Heart left ventricle (tissue), 16 donors: ENCODE measurements at regions not wholly inside any gene's neighbourhood (a gene's known extent, or its start where the extent isn't known, plus 50 kb on each side); places are given as distances from the start of the nearest gene placed in this dataset.
A peak's percentile ranks its signal among the peaks of the same experiment; 100 is the strongest.

ENCODE experiments used
- ATAC-seq, 4 donors: fragments of 200-7000 bp; cut with Tn5 transposase; one replicate each; pipeline ENCODE4 v1.9.1; 2020 to 2022; ENCODE audit warnings: moderate library complexity in 4 of 4, mild to moderate bottlenecking in 3 of 4, moderate number of reproducible peaks in 1 of 4
- DNase-seq, 5 donors: peaks; one replicate each; pipeline ENCODE4 v3.0.0-alpha.2; 2020
- H3K27ac ChIP-seq, 12 donors: fragments of 200-600 bp; sonication (generic) in 4 of 12; one replicate each; pipeline versions ENCODE4 v1.5.0 to v1.8.0; 2016 to 2022; ENCODE audit warnings: mild to moderate bottlenecking in 2 of 12
- H3K27me3 ChIP-seq, 9 donors: fragments of 200-600 bp; sonication (generic) in 2 of 9; one replicate each; pipeline versions ENCODE4 v1.5.1 to v1.8.0; 2016 to 2022; ENCODE audit warnings: mild to moderate bottlenecking in 3 of 9
- H3K36me3 ChIP-seq, 9 donors: fragments of 200-600 bp; sonication (generic) in 2 of 9; one replicate each; pipeline versions ENCODE4 v1.5.0 to v1.8.0; 2018 to 2022; ENCODE audit warnings: mild to moderate bottlenecking in 2 of 9
- H3K4me1 ChIP-seq, 12 donors: fragments of 200-600 bp; sonication (generic) in 4 of 12; one replicate each; pipeline versions ENCODE4 v1.5.0 to v1.8.0; 2016 to 2022; ENCODE audit warnings: mild to moderate bottlenecking in 3 of 12
- H3K4me3 ChIP-seq, 12 donors: fragments of 200-600 bp; sonication (generic) in 4 of 12; one replicate each; pipeline versions ENCODE4 v1.5.0 to v1.8.0; 2017 to 2022; ENCODE audit warnings: mild to moderate bottlenecking in 9 of 12, moderate library complexity in 4 of 12
- H3K9me3 ChIP-seq, 12 donors: fragments of 200-600 bp; sonication (generic) in 4 of 12; one replicate each; pipeline versions ENCODE4 v1.5.0 to v1.8.0; 2016 to 2022; ENCODE audit warnings: mild to moderate bottlenecking in 1 of 12
- CTCF ChIP-seq, 12 donors: fragments of 200-600 bp; sonication (generic) in 4 of 12; IDR thresholded peaks; one replicate each; pipeline versions ENCODE4 v1.5.0 to v1.8.0; 2018 to 2022; ENCODE audit warnings: antibody characterized with exemption in 12 of 12, mild to moderate bottlenecking in 5 of 12
- POLR2A ChIP-seq, 2 donors: fragments of 450-650 bp; IDR thresholded peaks; one replicate each; pipeline ENCODE4 v1.6.1; 2017; ENCODE audit warnings: antibody characterized with exemption in 2 of 2, mild to moderate bottlenecking in 2 of 2, moderate library complexity in 2 of 2
- WGBS, 4 donors: extraction: QIAGEN DNeasy Blood & Tissue Kit in 2 of 4; methylation state at CpG; one replicate each; pipeline versions ENCODE4 v1.1.5 to v1.1.7; 2013 to 2018; 5-methylcytosine and 5-hydroxymethylcytosine counted together
- intact Hi-C, 10 donors: fragments of 100-400 bp; cut with DNase I; formaldehyde crosslinking; loops; one replicate each; pipeline versions ENCODE4 v1.11.1 to v1.14.2; 2022
- donor health status: ischemic (EF 13 %, LVEDD 7.1; RV severe dilation, severe dysfunction).
- donor health status: healthy with polysubstance abuse.
- donor health status: DM: no; HTN: yes; CAD: no.
- donor health status: DM: no; HTN: no; CAD: no.
- donor health status: ischemic (EF 25% LVEDD 6.9; RV normal size, moderate dysfunction).
- donor health status: ischemic (EF 25% LVEDD 5.7; RV mildly dilated, moderate dysfunction).
- donor health status: healthy.
- donor health status: DM: yes; HTN: yes; CAD: no.
- donor health status: ischemic (EF 35%, LVEDD 5.7; RV mildly dilated, moderate dysfunction).
- donor health status: nonischemic (EF 11% LVEDD 7.7; RV severe dilation, severe dysfunction).
- donor health status: DM: yes; HTN: yes; CAD: no.
- donor health status: PGD.
- donor health status: ischemic (EF 29% LVEDD 5.4; RV normal size, mild dysfunction).
- donor health status: nonischemic (EF 23%, LVEDD 6.1; RV moderate dilation, normal function).

- Histone ChIP-seq H3K27ac (no peak overlapping the region), H3K27me3 (no peaks in the 10 kb centered on the region), H3K4me3 (no peak overlapping the region), H3K9me3 (peaks cover 0 to 16% (median 2%) of the 10 kb centered on the region in 12 donors), H3K36me3 (no peaks in the 10 kb centered on the region), H3K4me1 (no peaks in the 10 kb centered on the region)
- intact Hi-C loops = no loop called here
- DNase-seq (no peak), ATAC-seq (no peak)
- WGBS, 4 donors = 0 to 18% (median 3%) methylated on average over 1 of the region's 1 CpG
- TF ChIP-seq POLR2A (IDR thresholded peaks at IDR 0.05) (no peak), CTCF (IDR thresholded peaks at IDR 0.05) (no peak)
Observed at GRCh38 chr5:13227513-13227912, 717.0 kb downstream of the DNAH5 start.

DNA sequence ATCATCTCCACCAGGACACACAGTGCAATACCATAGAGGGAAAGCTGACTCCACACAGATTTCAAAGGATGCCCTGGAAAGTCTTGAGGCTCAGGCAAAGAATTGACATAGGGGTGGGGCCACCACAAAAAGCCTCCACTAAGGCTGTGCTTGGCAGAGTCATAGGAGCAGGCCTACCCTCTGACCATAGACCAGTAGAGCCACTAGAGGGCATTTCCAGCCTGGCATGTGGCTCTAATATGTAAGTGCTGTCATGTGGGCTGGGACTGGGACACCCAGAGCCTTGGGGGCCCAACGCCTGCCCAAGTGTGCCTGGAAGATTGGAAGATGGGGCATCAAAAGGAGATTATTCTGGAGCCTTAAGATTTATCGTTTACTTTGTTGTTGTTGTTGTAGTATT, 726.0 kb downstream of the DNAH5 start:
- no peak for TF ChIP-seq POLR2A (IDR thresholded peaks at IDR 0.05)
- WGBS, 4 donors = 61 to 70% (median 64%) methylated on average over 2 of the region's 2 CpGs
- peak in 1 of 4 donors; percentile 29 for ATAC-seq
- peaks cover 0 to 8% (median 0%) of the 10 kb centered on the region in 12 donors for H3K9me3 ChIP-seq
- no peak overlapping the region for H3K4me3 ChIP-seq
- intact Hi-C loops = no loop called here
- H3K4me1 ChIP-seq = no peaks in the 10 kb centered on the region
- no peak overlapping the region for H3K27ac ChIP-seq
- H3K36me3 ChIP-seq = no peaks in the 10 kb centered on the region
- no peak for DNase-seq
- no peaks in the 10 kb centered on the region for H3K27me3 ChIP-seq

- Histone ChIP-seq H3K9me3 (peaks cover 0 to 7% (median 0%) of the 10 kb centered on the region in 12 donors), H3K27me3 (no peaks in the 10 kb centered on the region), H3K27ac (no peak overlapping the region), H3K36me3 (no peaks in the 10 kb centered on the region), H3K4me1 (no peaks in the 10 kb centered on the region), H3K4me3 (no peak overlapping the region)
- 55 to 66% (median 62%) methylated on average over 2 of the region's 2 CpGs for WGBS, 4 donors
- ATAC-seq (no peak), DNase-seq (no peak)
- TF ChIP-seq POLR2A (IDR thresholded peaks at IDR 0.05) (no peak), CTCF (IDR thresholded peaks at IDR 0.05) (no peak)
- intact Hi-C loops = no loop called here
Observed at GRCh38 chr5:13217636-13218035, 726.9 kb downstream of the DNAH5 start.

DNA sequence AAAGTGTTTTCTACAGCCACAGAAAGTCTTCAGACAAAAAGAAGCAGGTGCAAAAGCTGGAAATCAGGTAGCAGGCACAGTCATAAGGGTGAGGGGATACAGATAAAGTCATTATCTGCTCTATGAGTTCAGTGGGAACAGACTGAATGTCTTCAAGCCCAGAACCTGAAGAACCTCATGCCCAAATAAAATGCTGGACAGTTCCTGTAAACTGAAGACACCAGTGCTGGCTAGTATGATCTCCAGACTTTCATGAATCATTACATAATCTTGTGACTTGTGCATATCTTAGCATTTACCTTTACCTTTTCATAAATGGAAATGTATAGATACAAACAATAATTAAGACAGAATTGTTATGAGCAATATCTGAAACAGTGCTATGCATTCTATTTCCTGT, 728.7 kb downstream of the DNAH5 start:
- Histone ChIP-seq H3K9me3 (peaks cover 0 to 2% (median 0%) of the 10 kb centered on the region in 12 donors), H3K36me3 (no peaks in the 10 kb centered on the region), H3K4me3 (no peak overlapping the region), H3K27ac (no peak overlapping the region), H3K27me3 (no peaks in the 10 kb centered on the region), H3K4me1 (no peaks in the 10 kb centered on the region)
- no peak for DNase-seq
- ATAC-seq = no peak
- TF ChIP-seq CTCF (IDR thresholded peaks at IDR 0.05) = no peak
- no peak for TF ChIP-seq POLR2A (IDR thresholded peaks at IDR 0.05)
- intact Hi-C loops = no loop called here

- Histone ChIP-seq H3K27ac (no peak overlapping the region), H3K36me3 (no peaks in the 10 kb centered on the region), H3K9me3 (peaks cover 0 to 2% (median 0%) of the 10 kb centered on the region in 12 donors), H3K27me3 (no peaks in the 10 kb centered on the region), H3K4me3 (no peak overlapping the region), H3K4me1 (no peaks in the 10 kb centered on the region)
- 4 to 11% (median 10%) methylated on average over 2 of the region's 2 CpGs for whole genome bisulfite sequencing, 4 donors
- intact Hi-C loops = no loop called here
- ATAC-seq (no peak), DNase-seq (no peak)
- TF ChIP-seq POLR2A (IDR thresholded peaks at IDR 0.05) (no peak), CTCF (IDR thresholded peaks at IDR 0.05) (no peak)
Observed at GRCh38 chr5:13215370-13215769, 729.1 kb downstream of the DNAH5 start.
